Stimulated activated CD4-positive, alpha-beta T cell treated with anti-CD3 and anti-CD28 coated beads, TNF-alpha, amount 100 ng/mL, for 1 hour (primary cell): ENCODE measurements at regions not wholly inside any gene's neighbourhood (a gene's known extent, or its start where the extent isn't known, plus 50 kb on each side); places are given as distances from the start of the nearest gene placed in this dataset.

ENCODE experiments used
- DNase-seq, 3 donors: peaks; one replicate each; pipeline ENCODE4 v3.0.0-alpha.2; 2020; ENCODE audit warnings: low read depth in 3 of 3, low spot score in 1 of 3

DNA sequence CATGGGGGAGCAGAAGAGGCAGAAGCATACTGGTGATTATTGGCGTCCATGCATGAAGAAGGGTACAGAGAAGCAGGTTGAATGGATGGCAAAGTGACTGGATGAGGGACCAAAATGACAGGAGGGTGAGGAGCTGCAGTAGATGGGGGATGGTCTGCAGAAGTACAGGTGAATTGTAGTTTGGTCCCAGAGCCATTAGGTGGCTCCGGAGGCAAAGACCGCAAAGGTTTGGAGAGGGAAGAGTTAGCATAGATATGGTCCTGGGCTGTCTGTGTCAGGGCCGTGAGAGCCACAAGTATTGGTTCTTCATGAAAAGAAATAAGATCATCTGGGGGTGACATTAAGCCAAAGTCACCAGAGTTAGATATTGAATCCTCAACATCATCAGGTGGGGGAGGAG is 59.0 kb upstream of the ZNF726 start:
- no peak for DNase-seq

GRCh38 chr19:23851966-23852365 is 62.7 kb upstream of the ZNF726 start:
- no peak for DNase-seq

- DNase-seq, result no peak
These were observed 74.1 kb upstream of the ZNF681 start for GRCh38 chr19:23832717-23833327.

DNA sequence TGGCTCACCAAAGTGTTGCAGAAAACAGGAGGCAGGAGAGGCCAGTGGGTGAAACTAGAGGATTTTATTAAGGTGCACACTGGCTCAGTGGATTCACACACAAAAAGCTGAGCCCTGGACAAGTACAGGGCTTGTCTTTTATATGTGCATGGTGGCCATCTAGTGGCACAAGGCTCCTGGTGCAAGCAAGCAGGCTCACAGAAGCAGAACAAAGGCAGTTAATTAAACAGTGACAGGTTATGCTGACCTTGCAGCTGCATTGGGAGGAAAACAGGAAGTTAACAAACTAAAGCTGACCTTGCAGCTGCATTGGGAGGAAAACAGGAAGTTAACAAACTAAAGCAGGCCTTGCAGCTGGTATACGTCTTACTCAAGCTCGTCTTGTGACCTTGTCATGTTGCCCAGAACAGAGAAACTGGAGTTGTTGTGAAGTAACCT is 65.3 kb upstream of the ZNF681 start:
- no peak for DNase-seq

- DNase-seq, result no peak
These were observed 64.0 kb upstream of the ZNF681 start for GRCh38 chr19:23822735-23823134.

DNA sequence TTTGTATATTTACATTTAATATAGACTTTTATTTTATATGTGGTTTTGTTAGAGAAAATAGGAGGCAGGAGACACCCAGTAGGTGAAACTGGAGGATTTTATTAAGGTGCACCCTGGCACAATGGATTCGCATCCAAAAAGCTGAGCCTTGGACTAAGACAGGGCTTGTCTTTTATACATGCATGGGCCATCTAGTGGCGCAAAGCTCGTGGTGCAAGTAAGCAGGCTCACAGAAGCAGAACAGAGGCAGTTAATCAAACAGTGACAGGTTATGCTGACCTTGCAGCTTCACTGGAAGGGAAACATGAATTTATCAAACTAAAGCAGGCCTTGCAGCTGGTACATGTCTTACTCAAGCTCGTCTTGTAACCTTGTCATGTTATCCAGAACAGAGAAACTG is 58.8 kb upstream of the ZNF681 start:
- peak in 1 of 3 donors; percentile 2 for DNase-seq

GRCh38 chr19:23810496-23810895 is 51.8 kb upstream of the ZNF681 start:
- no peak for DNase-seq
